GM23338 (cell line): ENCODE measurements at regions not wholly inside any gene's neighbourhood (a gene's known extent, or its start where the extent isn't known, plus 50 kb on each side); places are given as distances from the start of the nearest gene placed in this dataset.

ENCODE experiments used
- EZH2phosphoT487 ChIP-seq: fragments of 200-600 bp; sonication (generic); IDR thresholded peaks from one replicate; pipeline ENCODE4 v1.8.1; 2018; ENCODE audit warnings: antibody characterized with exemption; ENCODE audit not compliant: unreplicated experiment
- JUNB ChIP-seq: IDR thresholded peaks from one replicate; pipeline ENCODE4 v1.6.1; 2016; ENCODE audit warnings: antibody characterized with exemption; ENCODE audit not compliant: unreplicated experiment
- POLR2AphosphoS5 ChIP-seq: IDR thresholded peaks from 2 replicates; pipeline ENCODE4 v1.6.1; 2016; ENCODE audit warnings: antibody characterized with exemption, low read depth
- TF ChIP-seq, protein P1 (sequence below): fragments of 250-450 bp; sonication (Bioruptor Pico); IDR thresholded peaks from 2 replicates; pipeline ENCODE4 v1.5.0; 2020; ENCODE audit warnings: mild to moderate bottlenecking, moderate library complexity
- TF ChIP-seq, protein P2 (sequence below): IDR thresholded peaks from one replicate; pipeline ENCODE4 v1.6.1; 2018; ENCODE audit warnings: antibody characterized with exemption; ENCODE audit not compliant: unreplicated experiment
- TF ChIP-seq, protein P3 (sequence below): IDR thresholded peaks from 2 replicates; pipeline ENCODE4 v1.6.1; 2016; ENCODE audit warnings: antibody characterized with exemption

DNA sequence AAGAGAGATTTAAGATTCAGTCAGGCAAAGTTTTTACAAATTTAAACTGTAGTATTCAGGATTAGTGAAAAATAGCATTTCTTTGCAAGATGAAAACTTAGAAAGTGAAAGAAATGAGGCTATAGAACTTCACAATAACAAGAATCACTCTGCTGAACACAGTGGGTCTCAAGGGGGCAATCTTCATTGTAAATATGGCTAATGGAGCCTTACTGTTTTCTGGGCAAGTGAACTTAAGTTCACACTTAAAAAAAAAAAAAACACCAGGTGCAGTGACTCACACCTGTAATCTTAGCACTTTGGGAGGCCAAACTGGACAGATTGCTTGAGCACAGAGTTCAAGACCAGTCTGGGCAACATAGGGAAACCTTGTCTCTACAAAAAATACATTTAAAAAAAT, 175.9 kb upstream of the SNX2 start (continued):
- TF ChIP-seq, protein P1, sequence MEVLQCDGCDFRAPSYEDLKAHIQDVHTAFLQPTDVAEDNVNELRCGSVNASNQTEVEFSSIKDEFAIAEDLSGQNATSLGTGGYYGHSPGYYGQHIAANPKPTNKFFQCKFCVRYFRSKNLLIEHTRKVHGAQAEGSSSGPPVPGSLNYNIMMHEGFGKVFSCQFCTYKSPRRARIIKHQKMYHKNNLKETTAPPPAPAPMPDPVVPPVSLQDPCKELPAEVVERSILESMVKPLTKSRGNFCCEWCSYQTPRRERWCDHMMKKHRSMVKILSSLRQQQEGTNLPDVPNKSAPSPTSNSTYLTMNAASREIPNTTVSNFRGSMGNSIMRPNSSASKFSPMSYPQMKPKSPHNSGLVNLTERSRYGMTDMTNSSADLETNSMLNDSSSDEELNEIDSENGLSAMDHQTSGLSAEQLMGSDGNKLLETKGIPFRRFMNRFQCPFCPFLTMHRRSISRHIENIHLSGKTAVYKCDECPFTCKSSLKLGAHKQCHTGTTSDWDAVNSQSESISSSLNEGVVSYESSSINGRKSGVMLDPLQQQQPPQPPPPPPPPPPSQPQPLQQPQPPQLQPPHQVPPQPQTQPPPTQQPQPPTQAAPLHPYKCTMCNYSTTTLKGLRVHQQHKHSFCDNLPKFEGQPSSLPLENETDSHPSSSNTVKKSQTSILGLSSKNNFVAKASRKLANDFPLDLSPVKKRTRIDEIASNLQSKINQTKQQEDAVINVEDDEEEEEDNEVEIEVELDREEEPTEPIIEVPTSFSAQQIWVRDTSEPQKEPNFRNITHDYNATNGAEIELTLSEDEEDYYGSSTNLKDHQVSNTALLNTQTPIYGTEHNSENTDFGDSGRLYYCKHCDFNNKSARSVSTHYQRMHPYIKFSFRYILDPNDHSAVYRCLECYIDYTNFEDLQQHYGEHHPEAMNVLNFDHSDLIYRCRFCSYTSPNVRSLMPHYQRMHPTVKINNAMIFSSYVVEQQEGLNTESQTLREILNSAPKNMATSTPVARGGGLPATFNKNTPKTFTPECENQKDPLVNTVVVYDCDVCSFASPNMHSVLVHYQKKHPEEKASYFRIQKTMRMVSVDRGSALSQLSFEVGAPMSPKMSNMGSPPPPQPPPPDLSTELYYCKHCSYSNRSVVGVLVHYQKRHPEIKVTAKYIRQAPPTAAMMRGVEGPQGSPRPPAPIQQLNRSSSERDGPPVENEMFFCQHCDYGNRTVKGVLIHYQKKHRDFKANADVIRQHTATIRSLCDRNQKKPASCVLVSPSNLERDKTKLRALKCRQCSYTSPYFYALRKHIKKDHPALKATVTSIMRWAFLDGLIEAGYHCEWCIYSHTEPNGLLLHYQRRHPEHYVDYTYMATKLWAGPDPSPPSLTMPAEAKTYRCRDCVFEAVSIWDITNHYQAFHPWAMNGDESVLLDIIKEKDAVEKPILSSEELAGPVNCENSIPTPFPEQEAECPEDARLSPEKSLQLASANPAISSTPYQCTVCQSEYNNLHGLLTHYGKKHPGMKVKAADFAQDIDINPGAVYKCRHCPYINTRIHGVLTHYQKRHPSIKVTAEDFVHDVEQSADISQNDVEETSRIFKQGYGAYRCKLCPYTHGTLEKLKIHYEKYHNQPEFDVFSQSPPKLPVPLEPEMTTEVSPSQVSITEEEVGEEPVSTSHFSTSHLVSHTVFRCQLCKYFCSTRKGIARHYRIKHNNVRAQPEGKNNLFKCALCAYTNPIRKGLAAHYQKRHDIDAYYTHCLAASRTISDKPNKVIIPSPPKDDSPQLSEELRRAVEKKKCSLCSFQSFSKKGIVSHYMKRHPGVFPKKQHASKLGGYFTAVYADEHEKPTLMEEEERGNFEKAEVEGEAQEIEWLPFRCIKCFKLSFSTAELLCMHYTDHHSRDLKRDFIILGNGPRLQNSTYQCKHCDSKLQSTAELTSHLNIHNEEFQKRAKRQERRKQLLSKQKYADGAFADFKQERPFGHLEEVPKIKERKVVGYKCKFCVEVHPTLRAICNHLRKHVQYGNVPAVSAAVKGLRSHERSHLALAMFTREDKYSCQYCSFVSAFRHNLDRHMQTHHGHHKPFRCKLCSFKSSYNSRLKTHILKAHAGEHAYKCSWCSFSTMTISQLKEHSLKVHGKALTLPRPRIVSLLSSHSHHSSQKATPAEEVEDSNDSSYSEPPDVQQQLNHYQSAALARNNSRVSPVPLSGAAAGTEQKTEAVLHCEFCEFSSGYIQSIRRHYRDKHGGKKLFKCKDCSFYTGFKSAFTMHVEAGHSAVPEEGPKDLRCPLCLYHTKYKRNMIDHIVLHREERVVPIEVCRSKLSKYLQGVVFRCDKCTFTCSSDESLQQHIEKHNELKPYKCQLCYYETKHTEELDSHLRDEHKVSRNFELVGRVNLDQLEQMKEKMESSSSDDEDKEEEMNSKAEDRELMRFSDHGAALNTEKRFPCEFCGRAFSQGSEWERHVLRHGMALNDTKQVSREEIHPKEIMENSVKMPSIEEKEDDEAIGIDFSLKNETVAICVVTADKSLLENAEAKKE: no peak
- TF ChIP-seq JUNB: no peak
- TF ChIP-seq POLR2AphosphoS5: no peak
- TF ChIP-seq, protein P2, sequence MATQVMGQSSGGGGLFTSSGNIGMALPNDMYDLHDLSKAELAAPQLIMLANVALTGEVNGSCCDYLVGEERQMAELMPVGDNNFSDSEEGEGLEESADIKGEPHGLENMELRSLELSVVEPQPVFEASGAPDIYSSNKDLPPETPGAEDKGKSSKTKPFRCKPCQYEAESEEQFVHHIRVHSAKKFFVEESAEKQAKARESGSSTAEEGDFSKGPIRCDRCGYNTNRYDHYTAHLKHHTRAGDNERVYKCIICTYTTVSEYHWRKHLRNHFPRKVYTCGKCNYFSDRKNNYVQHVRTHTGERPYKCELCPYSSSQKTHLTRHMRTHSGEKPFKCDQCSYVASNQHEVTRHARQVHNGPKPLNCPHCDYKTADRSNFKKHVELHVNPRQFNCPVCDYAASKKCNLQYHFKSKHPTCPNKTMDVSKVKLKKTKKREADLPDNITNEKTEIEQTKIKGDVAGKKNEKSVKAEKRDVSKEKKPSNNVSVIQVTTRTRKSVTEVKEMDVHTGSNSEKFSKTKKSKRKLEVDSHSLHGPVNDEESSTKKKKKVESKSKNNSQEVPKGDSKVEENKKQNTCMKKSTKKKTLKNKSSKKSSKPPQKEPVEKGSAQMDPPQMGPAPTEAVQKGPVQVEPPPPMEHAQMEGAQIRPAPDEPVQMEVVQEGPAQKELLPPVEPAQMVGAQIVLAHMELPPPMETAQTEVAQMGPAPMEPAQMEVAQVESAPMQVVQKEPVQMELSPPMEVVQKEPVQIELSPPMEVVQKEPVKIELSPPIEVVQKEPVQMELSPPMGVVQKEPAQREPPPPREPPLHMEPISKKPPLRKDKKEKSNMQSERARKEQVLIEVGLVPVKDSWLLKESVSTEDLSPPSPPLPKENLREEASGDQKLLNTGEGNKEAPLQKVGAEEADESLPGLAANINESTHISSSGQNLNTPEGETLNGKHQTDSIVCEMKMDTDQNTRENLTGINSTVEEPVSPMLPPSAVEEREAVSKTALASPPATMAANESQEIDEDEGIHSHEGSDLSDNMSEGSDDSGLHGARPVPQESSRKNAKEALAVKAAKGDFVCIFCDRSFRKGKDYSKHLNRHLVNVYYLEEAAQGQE: no peak
- TF ChIP-seq, protein P3, sequence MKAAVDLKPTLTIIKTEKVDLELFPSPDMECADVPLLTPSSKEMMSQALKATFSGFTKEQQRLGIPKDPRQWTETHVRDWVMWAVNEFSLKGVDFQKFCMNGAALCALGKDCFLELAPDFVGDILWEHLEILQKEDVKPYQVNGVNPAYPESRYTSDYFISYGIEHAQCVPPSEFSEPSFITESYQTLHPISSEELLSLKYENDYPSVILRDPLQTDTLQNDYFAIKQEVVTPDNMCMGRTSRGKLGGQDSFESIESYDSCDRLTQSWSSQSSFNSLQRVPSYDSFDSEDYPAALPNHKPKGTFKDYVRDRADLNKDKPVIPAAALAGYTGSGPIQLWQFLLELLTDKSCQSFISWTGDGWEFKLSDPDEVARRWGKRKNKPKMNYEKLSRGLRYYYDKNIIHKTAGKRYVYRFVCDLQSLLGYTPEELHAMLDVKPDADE: no peak
- no peak for TF ChIP-seq EZH2phosphoT487
